Endothelial cell of umbilical vein (primary cell): ENCODE measurements at regions not wholly inside any gene's neighbourhood (a gene's known extent, or its start where the extent isn't known, plus 50 kb on each side); places are given as distances from the start of the nearest gene placed in this dataset.

ENCODE experiments used
- BruUV-seq: library from RNA; stranded (reverse); fragments of 400-500 nt; replicated peaks from 2 replicates; lab custom pipeline; 2021; lab: Mats Ljungman, UMichigan
- CTCF ChIA-PET: fragments of 300-600, 350-600 bp; sonication (Branson Sonifier 250); formaldehyde crosslinking; loops from one replicate; lab custom pipeline; 2021; ENCODE audit warnings: antibody characterized with exemption, inconsistent platforms; lab: Charles Lee
- POLR2A ChIA-PET: fragments of 300-600, 350-600 bp; sonication (Branson Sonifier 250); formaldehyde crosslinking; loops from one replicate; lab custom pipeline; 2021; ENCODE audit warnings: antibody characterized with exemption, inconsistent platforms; lab: Charles Lee
- DNase-seq: peaks from one replicate; pipeline ENCODE4 v3.0.0-alpha.2; 2011; ENCODE audit warnings: low read depth, low spot score
- FAIRE-seq: peaks from 2 replicates; lab custom pipeline; 2011; peaks lifted over from hg19 to GRCh38; lab: Jason Lieb, UNC
- H2AFZ ChIP-seq: 2 replicates; pipeline ENCODE4 v1.6.0; 2012; ENCODE audit warnings: low read depth, low read length, control low read depth, inconsistent platforms
- H3K27ac ChIP-seq: 2 replicates; pipeline ENCODE4 v1.5.1; 2011; ENCODE audit warnings: low read depth, mild to moderate bottlenecking, control low read depth, low read length, moderate library complexity; ENCODE audit not compliant: insufficient read depth
- H3K27me3 ChIP-seq, 2 experiments: 2 replicates each; pipeline versions ENCODE4 v1.6.0 to v1.6.1; 2011; ENCODE audit warnings: low read length in 2 of 2, mixed read lengths in 1 of 2; ENCODE audit not compliant: control insufficient read depth in 2 of 2, insufficient read depth in 2 of 2
- H3K36me3 ChIP-seq, 2 experiments: 2 replicates in 1 of 2; 3 replicates in 1 of 2; pipeline ENCODE4 v1.5.1; 2011; ENCODE audit warnings: low read length in 2 of 2, mild to moderate bottlenecking in 1 of 2, moderate library complexity in 1 of 2; ENCODE audit not compliant: control insufficient read depth in 2 of 2, insufficient read depth in 2 of 2; ENCODE audit errors: extremely low read depth in 1 of 2
- H3K4me1 ChIP-seq: 3 replicates; pipeline ENCODE4 v1.5.1; 2011; ENCODE audit warnings: mild to moderate bottlenecking, low read length; ENCODE audit not compliant: control insufficient read depth, insufficient read depth; ENCODE audit errors: extremely low read depth
- H3K4me2 ChIP-seq: 2 replicates; pipeline ENCODE4 v1.6.1; 2011; ENCODE audit warnings: low read length, control low read depth, mixed read lengths; ENCODE audit not compliant: insufficient read depth
- H3K4me3 ChIP-seq, 3 experiments: fragments of 200-600 bp in 1 of 3; sonication (generic), shearing (Covaris generic) in 1 of 3; replicated peaks in 1 of 3; 2 replicates each; pipeline ENCODE4 v1.5.1; 2011 to 2016; ENCODE audit warnings: control low read depth in 3 of 3, low read length in 3 of 3, mild to moderate bottlenecking in 2 of 3, inconsistent platforms in 1 of 3, low read depth in 1 of 3, moderate library complexity in 1 of 3; ENCODE audit not compliant: insufficient read depth in 1 of 3
- H3K79me2 ChIP-seq: 2 replicates; pipeline ENCODE4 v1.6.0; 2012; ENCODE audit warnings: low read length, inconsistent platforms; ENCODE audit not compliant: control insufficient read depth, insufficient read depth
- H3K9ac ChIP-seq: replicated peaks from 2 replicates; pipeline ENCODE3; 2011; ENCODE audit warnings: low read length, control low read depth; ENCODE audit not compliant: insufficient read depth; ENCODE audit errors: extremely low read depth
- H3K9me1 ChIP-seq: replicated peaks from 3 replicates; pipeline ENCODE4 v1.6.0; 2011; ENCODE audit warnings: mild to moderate bottlenecking, low read length; ENCODE audit not compliant: control insufficient read depth, insufficient read depth; ENCODE audit errors: extremely low read depth
- H3K9me3 ChIP-seq: replicated peaks from 2 replicates; pipeline ENCODE4 v1.5.1; 2012; ENCODE audit warnings: low read length, inconsistent platforms; ENCODE audit not compliant: control insufficient read depth, insufficient read depth
- H4K20me1 ChIP-seq: replicated peaks from 2 replicates; pipeline ENCODE3; 2011; ENCODE audit warnings: mild to moderate bottlenecking, low read length; ENCODE audit not compliant: control insufficient read depth, insufficient read depth; ENCODE audit errors: extremely low read depth
- CTCF ChIP-seq, 2 donors: IDR thresholded peaks; 1 replicate in 1 of 2; 2 replicates in 1 of 2; pipeline ENCODE4 v1.5.1; 2011; ENCODE audit warnings: low read length in 2 of 2, mild to moderate bottlenecking in 2 of 2, moderate library complexity in 2 of 2, control low read depth in 1 of 2, inconsistent platforms in 1 of 2, low read depth in 1 of 2; ENCODE audit not compliant: insufficient read depth in 1 of 2; ENCODE audit errors: extremely low read depth in 1 of 2
- EZH2 ChIP-seq: IDR thresholded peaks from 2 replicates; pipeline ENCODE4 v1.6.1; 2012; ENCODE audit warnings: borderline replicate concordance, low read depth, mild to moderate bottlenecking, moderate library complexity, low read length, inconsistent platforms; ENCODE audit not compliant: severe bottlenecking
- FOS ChIP-seq: IDR thresholded peaks from 2 replicates; pipeline ENCODE4 v1.6.1; 2011; ENCODE audit warnings: mild to moderate bottlenecking, low read length, moderate library complexity, borderline replicate concordance; ENCODE audit not compliant: insufficient read depth
- GATA2 ChIP-seq: IDR thresholded peaks from 2 replicates; pipeline ENCODE4 v1.7.0; 2011; ENCODE audit warnings: low read depth, mild to moderate bottlenecking, moderate library complexity, mixed read lengths, low read length; ENCODE audit not compliant: insufficient read length, insufficient read depth
- JUN ChIP-seq: IDR thresholded peaks from 2 replicates; pipeline ENCODE4 v1.6.1; 2011; ENCODE audit warnings: borderline replicate concordance, low read depth; ENCODE audit not compliant: insufficient read length, insufficient read depth
- MAX ChIP-seq: IDR thresholded peaks from 2 replicates; pipeline ENCODE4 v1.6.1; 2011; ENCODE audit not compliant: insufficient read depth, insufficient read length
- MYC ChIP-seq: IDR thresholded peaks from one replicate; pipeline ENCODE4 v1.6.1; 2011; ENCODE audit warnings: mild to moderate bottlenecking, low read depth, low read length
- POLR2A ChIP-seq: IDR thresholded peaks from 2 replicates; pipeline ENCODE4 v1.6.1; 2012; ENCODE audit warnings: low read depth, mild to moderate bottlenecking, control low read depth, low read length
- POLR2AphosphoS5 ChIP-seq: IDR thresholded peaks from 2 replicates; pipeline ENCODE4 v1.6.1; 2012; ENCODE audit warnings: low read depth, mild to moderate bottlenecking, control low read depth, low read length, moderate library complexity; ENCODE audit not compliant: insufficient read depth
- dilution Hi-C: fragments of 300-500 bp; cut with MboI; formaldehyde crosslinking; loops from one replicate; pipeline ENCODE4 v1.15.0; 2019; ENCODE audit warnings: low sequenced_read_pairs; ENCODE audit not compliant: extremely low pct_ligation_motif_present
- intact Hi-C: fragments of 100-400 bp; cut with micrococcal nuclease; formaldehyde crosslinking; loops from one replicate; pipeline ENCODE4 v1.10.0; 2022

- FAIRE-seq (no peak), DNase-seq (no peak)
- Histone ChIP-seq H3K27ac (no peak overlapping the region), H3K27me3 (no peaks in the 10 kb centered on the region), H3K79me2 (no peaks in the 10 kb centered on the region), H3K36me3 (no peaks in the 10 kb centered on the region), H3K4me2 (no peak overlapping the region), H3K9me3 (no peaks in the 10 kb centered on the region), H3K9ac (no peak overlapping the region), H4K20me1 (no peaks in the 10 kb centered on the region), H3K4me1 (no peaks in the 10 kb centered on the region), H3K4me3 (no peak overlapping the region), H2AFZ (no peak overlapping the region), H3K9me1 (no peaks in the 10 kb centered on the region)
- dilution Hi-C loops: no loop called here
- ChIA-PET CTCF (no interaction called here), POLR2A (no interaction called here)
- BruUV-seq: no TSS peak
- intact Hi-C loops: loop anchor here (10.0 kb wide), 1 partner anchor 1399 kb away; no protein-coding TSS in a partner anchor
- TF ChIP-seq JUN (no peak), MAX (no peak), GATA2 (no peak), FOS (no peak), CTCF (IDR thresholded peaks at IDR 0.05; ENCODE audit: extremely low read depth in 1 of 2, insufficient read depth in 1 of 2, low read depth in 1 of 2, low read length in 2 of 2) (no peak), EZH2 (no peak), POLR2AphosphoS5 (no peak), POLR2A (no peak), MYC (no peak)
Observed at GRCh38 chr4:31375936-31376335, 655.8 kb downstream of the PCDH7 start.
